Stromal cell of bone marrow (primary cell): ENCODE measurements at regions not wholly inside any gene's neighbourhood (a gene's known extent, or its start where the extent isn't known, plus 50 kb on each side); places are given as distances from the start of the nearest gene placed in this dataset.
"Not testable (repeated sequence)": the region's sequence is repeated elsewhere in the genome, so short reads cannot be mapped to it uniquely, and the experiment has no call there.

Source experiments
- DNase-seq: peaks from one replicate; pipeline ENCODE4 v3.0.0-alpha.2; 2012; ENCODE audit warnings: low read depth

GRCh38 chr5:56421246-56422075 lies 188.3 kb upstream of the ANKRD55 start:
- DNase-seq, result no peak

DNA sequence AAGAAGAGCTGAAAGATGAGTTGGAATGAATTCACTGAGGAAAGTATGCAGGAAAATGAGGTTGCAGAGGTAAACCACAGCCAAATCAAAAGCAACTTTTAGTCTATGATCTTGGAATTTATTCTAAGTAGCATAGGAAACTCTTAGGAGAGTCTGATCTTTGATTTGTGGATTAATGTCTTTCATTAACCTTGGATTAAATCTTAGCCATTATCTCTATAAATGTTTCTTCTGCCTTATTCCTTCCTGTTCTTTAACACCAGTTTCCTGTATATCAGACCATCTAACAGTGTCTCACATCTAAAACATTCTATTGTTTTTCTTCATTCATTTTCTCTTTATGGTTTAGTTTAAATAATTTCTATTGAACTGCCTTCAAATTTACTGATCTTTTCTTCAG lies 187.2 kb upstream of the ANKRD55 start:
- no peak for DNase-seq

GRCh38 chr5:56419667-56420066 lies 186.5 kb upstream of the ANKRD55 start:
- DNase-seq, result no peak

DNA sequence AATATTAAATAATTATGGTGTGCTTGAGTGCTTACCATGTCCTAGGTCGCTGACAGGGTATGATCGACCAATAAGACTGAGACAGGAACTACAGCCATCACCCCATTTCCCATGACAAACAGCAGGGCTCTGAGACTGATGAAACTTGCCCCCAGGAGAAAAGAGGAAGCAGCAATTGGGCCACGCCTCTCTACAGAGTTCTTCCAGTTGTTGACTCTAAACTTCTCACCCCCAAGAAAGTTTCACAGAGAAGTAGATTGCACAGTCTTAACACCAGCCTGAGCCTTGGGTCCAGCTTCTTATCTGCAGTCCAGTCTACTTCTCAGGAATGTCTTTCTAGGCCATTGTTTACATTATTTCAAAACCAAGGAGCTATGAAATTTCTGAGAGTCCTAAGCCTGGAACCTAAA lies 182.2 kb upstream of the ANKRD55 start:
- no peak for DNase-seq

- DNase-seq, result no peak
These were observed 180.9 kb upstream of the ANKRD55 start for GRCh38 chr5:56414066-56414465.

DNA sequence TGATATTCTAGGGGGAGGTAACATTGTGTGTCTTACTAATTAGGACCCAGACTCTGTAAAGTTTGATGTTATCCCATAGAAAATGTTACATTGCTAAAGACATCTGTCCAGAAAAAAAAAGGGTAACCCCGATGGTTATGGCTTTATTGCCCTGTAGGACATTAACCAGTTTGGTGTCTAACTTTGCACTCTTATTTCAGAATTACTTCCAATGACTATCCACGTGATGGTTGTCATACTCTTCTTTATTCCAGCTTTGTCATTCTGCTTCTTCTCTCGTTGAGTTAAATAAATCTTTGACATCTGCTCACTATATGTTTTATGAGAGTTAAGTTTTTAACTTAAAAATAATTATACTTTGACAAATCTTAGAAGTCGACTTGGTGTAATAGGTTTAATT lies 180.4 kb upstream of the ANKRD55 start:
- no peak for DNase-seq

GRCh38 chr5:56412601-56413379 lies 179.7 kb upstream of the ANKRD55 start:
- DNase-seq, result no peak

DNA sequence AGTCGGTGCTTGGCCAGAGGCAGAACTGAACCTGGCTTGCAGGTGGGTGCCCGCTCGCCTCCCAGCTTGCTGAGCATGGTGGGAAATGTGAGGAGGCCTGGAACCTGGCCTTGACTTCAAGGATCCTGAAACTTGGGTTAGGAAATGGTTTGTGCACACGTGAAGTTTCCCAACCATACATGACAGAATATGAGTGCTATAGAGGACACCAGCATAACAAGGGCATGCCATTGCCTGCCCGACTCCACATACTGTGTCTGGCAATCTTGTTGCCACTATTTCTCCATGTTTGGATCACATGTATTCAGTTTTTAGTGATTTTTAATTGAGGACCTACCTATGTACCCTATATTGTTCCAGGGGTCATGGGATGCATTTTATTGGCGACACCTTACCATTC lies 177.6 kb upstream of the ANKRD55 start:
- no peak for DNase-seq

DNA sequence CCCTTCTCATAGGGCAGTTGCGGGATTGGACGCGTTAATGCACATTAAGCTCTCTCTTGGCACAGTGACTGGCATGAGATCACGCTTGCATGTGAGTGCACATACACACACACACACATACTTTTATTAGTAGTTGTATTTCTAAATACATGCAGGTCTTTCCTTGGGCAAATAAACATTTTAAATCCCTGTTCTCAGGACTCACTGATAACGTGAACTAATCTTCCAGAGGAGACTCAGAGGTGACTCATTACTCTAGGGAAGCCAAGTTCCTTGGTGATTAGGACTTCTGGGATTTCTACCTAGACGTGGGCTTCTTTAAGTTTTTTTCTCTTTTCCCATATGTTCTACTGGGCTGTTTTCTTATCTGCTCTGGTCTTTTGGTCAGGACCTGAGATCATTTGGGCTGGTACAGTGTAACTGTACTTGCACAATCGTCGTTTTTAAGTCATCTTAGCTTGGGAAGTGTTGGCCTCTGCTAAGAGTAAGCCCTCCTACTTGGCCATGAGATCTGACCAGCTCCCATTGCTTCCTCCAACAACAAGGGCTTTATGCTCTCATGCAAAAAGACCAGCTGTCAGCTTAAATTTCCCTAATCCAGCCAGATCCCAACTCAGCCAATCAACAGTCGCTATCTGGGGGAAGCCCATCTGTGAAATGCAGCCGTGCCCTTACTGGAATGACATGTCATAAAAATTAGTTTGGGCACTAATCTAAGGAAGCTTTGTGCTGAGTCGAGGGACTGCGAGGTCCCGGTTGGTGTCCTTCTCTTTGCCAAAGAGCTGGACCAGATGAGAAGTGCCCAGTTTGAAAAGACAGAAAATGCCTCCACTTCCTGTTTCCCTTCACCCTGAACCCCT lies 176.4 kb upstream of the ANKRD55 start:
- peak; percentile 18 for DNase-seq

DNA sequence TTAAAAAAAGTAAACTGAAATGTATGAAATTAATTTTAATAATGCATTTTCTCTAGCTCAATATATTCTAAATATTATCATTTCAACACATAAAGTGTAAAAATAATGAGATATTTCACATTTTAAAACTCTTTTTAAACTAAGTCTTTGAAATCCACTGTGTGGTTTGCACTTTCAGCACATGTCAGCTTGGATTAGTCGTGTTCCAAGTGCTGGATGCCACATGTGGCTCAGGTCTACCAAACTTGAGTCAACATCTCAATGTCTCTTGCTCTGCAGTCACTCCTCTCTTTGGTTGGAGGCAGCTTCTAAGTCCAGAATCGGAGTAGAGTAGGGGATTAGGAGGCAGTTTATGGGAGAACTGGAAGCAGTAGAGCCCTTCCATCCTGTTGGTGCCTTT lies 173.7 kb upstream of the ANKRD55 start:
- DNase-seq, result no peak

- no peak for DNase-seq
These were observed 173.1 kb upstream of the ANKRD55 start for GRCh38 chr5:56406221-56406620.

GRCh38 chr5:56405116-56405908 lies 172.2 kb upstream of the ANKRD55 start:
- no peak for DNase-seq

DNA sequence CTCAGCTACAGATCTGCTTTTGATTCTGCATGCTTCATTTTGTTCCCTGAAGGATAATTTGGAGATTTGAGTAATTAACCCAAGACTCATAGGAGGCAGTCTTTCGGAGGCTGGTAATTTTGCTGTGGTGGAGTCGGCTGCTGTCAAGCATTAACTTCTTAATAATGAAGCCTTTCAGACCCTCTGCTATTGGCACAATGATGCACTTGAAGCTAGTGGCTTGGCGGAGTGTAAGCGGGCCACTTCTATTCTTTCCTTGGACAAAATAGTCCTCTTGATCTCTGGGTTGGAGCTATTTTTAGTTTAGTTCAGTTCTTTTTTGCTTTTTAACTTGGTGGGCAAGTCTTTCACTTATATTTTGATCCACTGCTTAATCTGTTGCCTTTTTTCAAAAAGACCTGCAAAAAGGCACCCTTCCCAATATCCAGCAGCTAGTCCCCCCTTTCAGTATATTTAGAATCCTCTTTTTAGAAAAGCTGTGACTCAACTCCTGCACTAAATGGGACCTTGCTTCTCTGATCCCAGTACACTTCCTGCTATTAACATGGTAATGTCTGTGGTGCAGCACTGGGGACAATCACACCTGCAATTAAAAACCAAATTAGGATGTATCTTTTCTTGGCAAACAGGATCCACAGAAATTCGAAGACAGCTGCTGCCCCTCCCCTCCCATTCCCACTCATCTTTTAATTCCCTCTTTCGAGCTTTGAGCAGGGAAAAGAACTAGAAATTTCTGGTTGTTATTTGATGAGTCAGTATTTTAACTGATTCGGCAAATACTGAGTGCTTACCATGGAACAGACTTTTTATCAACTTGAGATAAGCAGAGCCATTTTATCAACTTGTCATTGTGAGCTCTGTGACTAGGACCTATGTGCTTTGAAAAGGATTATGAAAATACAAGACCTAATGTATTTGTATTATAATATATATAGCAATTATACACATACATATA lies 169.4 kb upstream of the ANKRD55 start:
- no peak for DNase-seq

DNA sequence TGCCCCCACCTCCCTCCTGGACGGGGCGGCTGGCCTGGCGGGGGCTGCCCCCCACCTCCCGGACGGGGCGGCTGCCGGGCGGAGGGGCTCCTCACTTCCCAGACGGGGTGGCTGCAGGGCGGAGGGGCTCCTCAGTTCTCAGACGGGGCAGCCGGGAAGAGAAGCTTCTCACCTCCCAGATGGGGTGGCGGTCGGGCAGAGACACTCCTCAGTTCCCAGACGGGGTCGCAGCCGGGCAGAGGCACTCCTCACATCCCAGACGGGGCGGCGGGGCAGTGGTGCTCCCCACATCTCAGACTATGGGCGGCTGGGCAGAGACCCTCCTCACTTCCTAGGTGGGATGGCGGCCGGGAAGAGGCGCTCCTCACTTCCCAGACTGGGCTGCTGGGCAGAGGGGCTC lies 164.7 kb upstream of the ANKRD55 start:
- DNase-seq, result not testable (repeated sequence)

DNA sequence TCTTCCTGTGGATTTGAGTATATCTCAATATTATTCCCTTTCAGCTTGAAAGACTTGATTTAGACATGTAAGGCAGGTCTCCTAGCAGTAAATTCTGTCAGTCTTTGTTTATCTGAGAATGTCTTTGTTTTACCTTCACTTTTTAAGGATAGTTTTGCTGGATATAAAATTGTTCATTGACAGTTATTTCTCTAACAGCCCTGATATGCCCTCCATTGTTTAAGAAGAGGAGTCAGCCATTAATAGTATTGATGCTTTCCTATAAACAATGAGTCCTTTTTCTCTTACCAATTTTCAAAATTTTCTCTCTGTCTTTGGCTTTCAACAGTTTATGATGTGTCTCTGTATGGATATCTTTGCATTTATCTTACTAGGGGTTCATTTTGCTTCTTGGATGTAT lies 163.5 kb upstream of the ANKRD55 start:
- DNase-seq, result no peak

GRCh38 chr5:56389261-56389660 lies 156.1 kb upstream of the ANKRD55 start:
- DNase-seq, result no peak

- no peak for DNase-seq
These were observed 155.3 kb upstream of the ANKRD55 start for GRCh38 chr5:56388229-56388985.

DNA sequence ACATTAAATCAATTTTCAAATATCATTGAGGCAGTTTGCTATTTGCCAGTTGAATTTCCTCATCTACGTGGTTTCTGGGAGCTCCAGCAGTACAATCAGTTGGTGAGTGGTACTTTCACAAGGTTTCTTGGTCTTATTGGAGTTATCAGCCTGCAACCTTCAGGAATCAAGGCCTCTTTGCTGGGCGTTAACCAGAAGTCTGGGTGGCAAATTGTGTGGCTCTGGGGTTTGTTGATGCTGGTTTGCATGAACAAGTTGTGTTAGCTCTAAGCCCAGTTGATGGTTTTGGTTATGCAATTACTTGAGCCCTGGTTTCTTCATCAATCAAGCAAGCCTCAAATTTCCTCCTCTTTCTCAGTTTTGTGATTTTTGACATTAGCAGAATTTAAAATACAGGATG lies 152.9 kb upstream of the ANKRD55 start:
- no peak for DNase-seq

DNA sequence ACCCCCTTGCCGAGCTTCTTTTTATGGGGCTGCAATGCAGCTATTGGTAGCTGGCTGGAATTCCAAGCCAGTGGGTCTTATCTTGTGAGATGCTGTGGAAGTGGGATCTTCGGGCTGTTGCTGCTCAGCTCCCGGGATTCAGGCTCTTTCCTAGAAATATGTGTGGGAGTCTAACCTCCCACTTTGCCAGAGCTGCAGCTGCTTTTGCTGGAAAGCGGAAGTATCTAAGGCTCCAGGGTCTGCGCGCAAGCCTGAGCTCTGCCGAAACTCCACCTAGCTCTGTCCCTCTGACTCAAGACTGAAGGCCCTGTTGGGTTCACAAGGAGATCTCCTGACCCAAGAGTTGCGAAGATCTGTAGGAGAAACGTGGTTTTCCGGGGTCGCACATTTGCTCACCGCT lies 151.1 kb upstream of the ANKRD55 start:
- DNase-seq, result no peak

DNA sequence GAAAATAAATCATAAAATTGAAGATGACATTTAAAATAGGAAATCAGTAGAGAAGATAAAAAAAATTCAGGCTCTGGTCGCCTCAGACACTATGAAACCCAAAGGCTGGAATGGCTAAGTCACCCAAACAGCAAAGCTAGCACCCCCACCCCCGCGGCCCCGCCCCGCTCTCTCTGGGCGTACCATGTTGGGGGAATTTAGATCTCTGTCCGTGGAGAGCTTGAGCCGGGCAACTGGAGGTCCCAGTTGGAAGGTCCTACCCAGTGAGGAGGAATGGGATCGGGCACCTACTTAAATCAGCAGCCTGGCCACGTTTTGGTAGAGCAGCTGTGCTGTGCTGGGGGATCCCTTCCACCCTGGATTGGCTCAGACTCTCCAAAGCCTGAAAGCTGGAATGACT lies 150.6 kb upstream of the ANKRD55 start:
- no peak for DNase-seq
